HEK293 (cell line): ENCODE measurements at regions not wholly inside any gene's neighbourhood (a gene's known extent, or its start where the extent isn't known, plus 50 kb on each side); places are given as distances from the start of the nearest gene placed in this dataset.

Experiments used
- CTCF ChIA-PET: fragments of 350-600 bp; formaldehyde crosslinking; extraction: SDS; loops from one replicate; lab custom pipeline; 2021; ENCODE audit warnings: antibody characterized with exemption; lab: Yijun Ruan, JAX
- POLR2A ChIA-PET: fragments of 300-600 bp; formaldehyde crosslinking; extraction: SDS; loops from one replicate; lab custom pipeline; 2020; ENCODE audit warnings: antibody characterized with exemption, inconsistent platforms; lab: Yijun Ruan, JAX
- H3K27ac ChIP-seq: fragments of 200-500 bp; sonication (Bioruptor generic); 2 replicates; pipeline ENCODE4 v1.5.1; 2014; ENCODE audit warnings: low read depth, low read length, control low read depth, inconsistent platforms; ENCODE audit errors: extremely low read depth
- H3K36me3 ChIP-seq, 2 experiments: fragments of 200-500 bp in 1 of 2; sonication (Bioruptor generic) in 1 of 2; 1 replicate in 1 of 2; 2 replicates in 1 of 2; pipeline ENCODE4 v1.5.1; 2014 to 2017; ENCODE audit warnings: inconsistent platforms in 2 of 2, low read length in 2 of 2; ENCODE audit not compliant: control insufficient read depth in 2 of 2, insufficient read depth in 1 of 2
- H3K4me1 ChIP-seq: fragments of 200-500 bp; sonication (Bioruptor generic); 2 replicates; pipeline ENCODE4 v1.5.1; 2014; ENCODE audit warnings: mild to moderate bottlenecking, low read length, inconsistent platforms; ENCODE audit not compliant: control insufficient read depth, insufficient read depth
- H3K4me3 ChIP-seq: 2 replicates; pipeline ENCODE4 v1.5.1; 2011; ENCODE audit warnings: low read depth, mild to moderate bottlenecking, control low read depth, low read length, moderate library complexity
- H3K9me3 ChIP-seq: fragments of 200-500 bp; sonication (Bioruptor generic); 2 replicates; pipeline ENCODE4 v1.5.1; 2014; ENCODE audit warnings: low read depth, low read length, inconsistent platforms; ENCODE audit not compliant: control insufficient read depth, insufficient read depth
- ELK4 ChIP-seq: IDR thresholded peaks from 2 replicates; pipeline ENCODE4 v1.6.1; 2011; ENCODE audit warnings: mild to moderate bottlenecking, low read depth, low read length, borderline replicate concordance
- GLIS2 ChIP-seq: fragments of 450-650 bp; formaldehyde crosslinking; IDR thresholded peaks from 2 replicates; pipeline ENCODE4 v1.5.1; 2016; ENCODE audit warnings: missing biosample characterization, missing genetic modification characterization
- KLF8 ChIP-seq: fragments of 450-650 bp; formaldehyde crosslinking; IDR thresholded peaks from 2 replicates; pipeline ENCODE4 v1.5.1; 2016; ENCODE audit warnings: missing biosample characterization, missing genetic modification characterization
- MZF1 ChIP-seq: fragments of 450-650 bp; formaldehyde crosslinking; IDR thresholded peaks from 2 replicates; pipeline ENCODE4 v1.5.1; 2017; ENCODE audit warnings: missing biosample characterization, missing genetic modification characterization, borderline replicate concordance
- OVOL3 ChIP-seq: fragments of 450-650 bp; formaldehyde crosslinking; IDR thresholded peaks from 2 replicates; pipeline ENCODE4 v1.5.1; 2016; ENCODE audit warnings: missing biosample characterization, missing genetic modification characterization
- TCF7L2 ChIP-seq: IDR thresholded peaks from 2 replicates; pipeline ENCODE4 v1.6.1; 2011; ENCODE audit warnings: low read depth, mild to moderate bottlenecking, inconsistent platforms, low read length, moderate library complexity, borderline replicate concordance
- ZNF10 ChIP-seq: fragments of 450-650 bp; formaldehyde crosslinking; IDR thresholded peaks from 2 replicates; pipeline ENCODE4 v1.5.1; 2017; ENCODE audit warnings: missing biosample characterization, missing genetic modification characterization
- ZNF302 ChIP-seq: fragments of 450-650 bp; formaldehyde crosslinking; IDR thresholded peaks from 2 replicates; pipeline ENCODE4 v1.5.1; 2016; ENCODE audit warnings: missing biosample characterization, missing genetic modification characterization, low read depth
- ZNF311 ChIP-seq: fragments of 450-650 bp; formaldehyde crosslinking; IDR thresholded peaks from 2 replicates; pipeline ENCODE4 v1.5.1; 2017; ENCODE audit warnings: missing biosample characterization, missing genetic modification characterization, borderline replicate concordance
- ZNF510 ChIP-seq: fragments of 450-650 bp; formaldehyde crosslinking; IDR thresholded peaks from 2 replicates; pipeline ENCODE4 v1.5.1; 2018; ENCODE audit warnings: mild to moderate bottlenecking, missing genetic modification characterization, missing biosample characterization; ENCODE audit not compliant: insufficient replicate concordance
- ZNF777 ChIP-seq: fragments of 450-650 bp; formaldehyde crosslinking; IDR thresholded peaks from 2 replicates; pipeline ENCODE4 v1.5.1; 2017; ENCODE audit warnings: missing biosample characterization, missing genetic modification characterization, borderline replicate concordance
- ZNF785 ChIP-seq: fragments of 450-650 bp; formaldehyde crosslinking; IDR thresholded peaks from 2 replicates; pipeline ENCODE4 v1.5.1; 2016; ENCODE audit warnings: missing biosample characterization, missing genetic modification characterization
- ZNF791 ChIP-seq: fragments of 450-650 bp; formaldehyde crosslinking; IDR thresholded peaks from 2 replicates; pipeline ENCODE4 v1.5.1; 2016; ENCODE audit warnings: missing biosample characterization, missing genetic modification characterization
- TF ChIP-seq, protein P1 (sequence below): fragments of 450-650 bp; formaldehyde crosslinking; IDR thresholded peaks from 2 replicates; pipeline ENCODE4 v1.5.1; 2017; ENCODE audit warnings: missing biosample characterization, missing genetic modification characterization
- TF ChIP-seq, protein P2 (sequence below): fragments of 450-650 bp; formaldehyde crosslinking; conservative IDR thresholded peaks from 2 replicates; pipeline ENCODE4 v1.5.1; 2016; ENCODE audit warnings: low read depth, missing biosample characterization, missing genetic modification characterization
- TF ChIP-seq, protein P3 (sequence below): fragments of 450-650 bp; formaldehyde crosslinking; IDR thresholded peaks from 2 replicates; pipeline ENCODE4 v1.5.1; 2016; ENCODE audit warnings: missing biosample characterization, missing genetic modification characterization

DNA sequence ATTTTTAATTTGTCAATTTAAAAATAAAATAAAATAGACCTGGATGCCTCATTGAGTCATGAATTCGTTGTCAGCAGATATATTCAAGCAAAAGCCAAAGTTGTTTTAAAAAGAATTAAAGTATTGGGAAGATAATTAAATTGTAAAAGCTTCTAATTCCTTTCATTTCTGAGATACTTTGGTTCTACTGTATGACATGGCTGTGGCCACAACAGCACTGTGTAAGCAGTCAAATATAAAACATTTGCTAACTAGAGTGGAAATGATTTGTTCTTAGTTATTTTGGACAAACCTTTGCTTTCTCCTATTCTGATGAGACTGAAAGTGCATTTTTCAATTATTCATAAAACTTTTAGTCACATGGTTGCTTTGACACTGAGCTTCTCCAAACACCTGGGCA, 143.6 kb upstream of the FAM13C start (continued):
- no peak for TF ChIP-seq ZNF791 (tag by site-specific recombination)

- no peak for TF ChIP-seq ZNF510 (tag by site-specific recombination)
- ChIA-PET CTCF (interaction anchor here (0.6 kb wide), 1 partner anchor 1838 kb away, joined by 3 read pairs; no protein-coding TSS in a partner anchor), POLR2A (no interaction called here)
- Histone ChIP-seq H3K27ac (no peak overlapping the region), H3K4me3 (no peak overlapping the region), H3K9me3 (no peaks in the 10 kb centered on the region), H3K4me1 (no peaks in the 10 kb centered on the region), H3K36me3 (no peaks in the 10 kb centered on the region)
These were observed 137.1 kb upstream of the FAM13C start for GRCh38 chr10:59499460-59499859.

- ChIA-PET CTCF (no interaction called here), POLR2A (no interaction called here)
- Histone ChIP-seq H3K4me1 (no peaks in the 10 kb centered on the region), H3K36me3 (no peaks in the 10 kb centered on the region), H3K9me3 (no peaks in the 10 kb centered on the region), H3K4me3 (no peak overlapping the region), H3K27ac (no peak overlapping the region)
- TF ChIP-seq ZNF10 (tag by site-specific recombination) (no peak), TCF7L2 (no peak), ZNF311 (tag by site-specific recombination) (no peak), KLF8 (tag by site-specific recombination) (no peak), GLIS2 (tag by site-specific recombination) (no peak), OVOL3 (no peak), ZNF302 (tag by site-specific recombination) (no peak), ELK4 (no peak), ZNF785 (tag by site-specific recombination) (no peak), MZF1 (tag by site-specific recombination) (no peak), ZNF777 (tag by site-specific recombination) (no peak)
- TF ChIP-seq, protein P1, sequence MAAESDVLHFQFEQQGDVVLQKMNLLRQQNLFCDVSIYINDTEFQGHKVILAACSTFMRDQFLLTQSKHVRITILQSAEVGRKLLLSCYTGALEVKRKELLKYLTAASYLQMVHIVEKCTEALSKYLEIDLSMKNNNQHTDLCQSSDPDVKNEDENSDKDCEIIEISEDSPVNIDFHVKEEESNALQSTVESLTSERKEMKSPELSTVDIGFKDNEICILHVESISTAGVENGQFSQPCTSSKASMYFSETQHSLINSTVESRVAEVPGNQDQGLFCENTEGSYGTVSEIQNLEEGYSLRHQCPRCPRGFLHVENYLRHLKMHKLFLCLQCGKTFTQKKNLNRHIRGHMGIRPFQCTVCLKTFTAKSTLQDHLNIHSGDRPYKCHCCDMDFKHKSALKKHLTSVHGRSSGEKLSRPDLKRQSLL (tag by site-specific recombination): no peak
- TF ChIP-seq, protein P2, sequence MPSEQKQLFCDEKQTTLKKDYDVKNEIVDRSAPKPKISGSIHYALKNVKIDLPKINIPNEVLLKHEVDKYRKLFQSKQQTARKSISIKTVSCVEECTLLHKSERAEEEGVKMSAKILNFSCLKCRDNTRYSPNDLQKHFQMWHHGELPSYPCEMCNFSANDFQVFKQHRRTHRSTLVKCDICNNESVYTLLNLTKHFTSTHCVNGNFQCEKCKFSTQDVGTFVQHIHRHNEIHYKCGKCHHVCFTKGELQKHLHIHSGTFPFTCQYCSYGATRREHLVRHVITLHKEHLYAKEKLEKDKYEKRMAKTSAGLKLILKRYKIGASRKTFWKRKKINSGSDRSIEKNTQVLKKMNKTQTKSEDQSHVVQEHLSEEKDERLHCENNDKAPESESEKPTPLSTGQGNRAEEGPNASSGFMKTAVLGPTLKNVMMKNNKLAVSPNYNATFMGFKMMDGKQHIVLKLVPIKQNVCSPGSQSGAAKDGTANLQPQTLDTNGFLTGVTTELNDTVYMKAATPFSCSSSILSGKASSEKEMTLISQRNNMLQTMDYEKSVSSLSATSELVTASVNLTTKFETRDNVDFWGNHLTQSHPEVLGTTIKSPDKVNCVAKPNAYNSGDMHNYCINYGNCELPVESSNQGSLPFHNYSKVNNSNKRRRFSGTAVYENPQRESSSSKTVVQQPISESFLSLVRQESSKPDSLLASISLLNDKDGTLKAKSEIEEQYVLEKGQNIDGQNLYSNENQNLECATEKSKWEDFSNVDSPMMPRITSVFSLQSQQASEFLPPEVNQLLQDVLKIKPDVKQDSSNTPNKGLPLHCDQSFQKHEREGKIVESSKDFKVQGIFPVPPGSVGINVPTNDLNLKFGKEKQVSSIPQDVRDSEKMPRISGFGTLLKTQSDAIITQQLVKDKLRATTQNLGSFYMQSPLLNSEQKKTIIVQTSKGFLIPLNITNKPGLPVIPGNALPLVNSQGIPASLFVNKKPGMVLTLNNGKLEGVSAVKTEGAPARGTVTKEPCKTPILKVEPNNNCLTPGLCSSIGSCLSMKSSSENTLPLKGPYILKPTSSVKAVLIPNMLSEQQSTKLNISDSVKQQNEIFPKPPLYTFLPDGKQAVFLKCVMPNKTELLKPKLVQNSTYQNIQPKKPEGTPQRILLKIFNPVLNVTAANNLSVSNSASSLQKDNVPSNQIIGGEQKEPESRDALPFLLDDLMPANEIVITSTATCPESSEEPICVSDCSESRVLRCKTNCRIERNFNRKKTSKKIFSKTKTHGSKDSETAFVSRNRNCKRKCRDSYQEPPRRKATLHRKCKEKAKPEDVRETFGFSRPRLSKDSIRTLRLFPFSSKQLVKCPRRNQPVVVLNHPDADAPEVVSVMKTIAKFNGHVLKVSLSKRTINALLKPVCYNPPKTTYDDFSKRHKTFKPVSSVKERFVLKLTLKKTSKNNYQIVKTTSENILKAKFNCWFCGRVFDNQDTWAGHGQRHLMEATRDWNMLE (tag by site-specific recombination): no peak
- TF ChIP-seq, protein P3, sequence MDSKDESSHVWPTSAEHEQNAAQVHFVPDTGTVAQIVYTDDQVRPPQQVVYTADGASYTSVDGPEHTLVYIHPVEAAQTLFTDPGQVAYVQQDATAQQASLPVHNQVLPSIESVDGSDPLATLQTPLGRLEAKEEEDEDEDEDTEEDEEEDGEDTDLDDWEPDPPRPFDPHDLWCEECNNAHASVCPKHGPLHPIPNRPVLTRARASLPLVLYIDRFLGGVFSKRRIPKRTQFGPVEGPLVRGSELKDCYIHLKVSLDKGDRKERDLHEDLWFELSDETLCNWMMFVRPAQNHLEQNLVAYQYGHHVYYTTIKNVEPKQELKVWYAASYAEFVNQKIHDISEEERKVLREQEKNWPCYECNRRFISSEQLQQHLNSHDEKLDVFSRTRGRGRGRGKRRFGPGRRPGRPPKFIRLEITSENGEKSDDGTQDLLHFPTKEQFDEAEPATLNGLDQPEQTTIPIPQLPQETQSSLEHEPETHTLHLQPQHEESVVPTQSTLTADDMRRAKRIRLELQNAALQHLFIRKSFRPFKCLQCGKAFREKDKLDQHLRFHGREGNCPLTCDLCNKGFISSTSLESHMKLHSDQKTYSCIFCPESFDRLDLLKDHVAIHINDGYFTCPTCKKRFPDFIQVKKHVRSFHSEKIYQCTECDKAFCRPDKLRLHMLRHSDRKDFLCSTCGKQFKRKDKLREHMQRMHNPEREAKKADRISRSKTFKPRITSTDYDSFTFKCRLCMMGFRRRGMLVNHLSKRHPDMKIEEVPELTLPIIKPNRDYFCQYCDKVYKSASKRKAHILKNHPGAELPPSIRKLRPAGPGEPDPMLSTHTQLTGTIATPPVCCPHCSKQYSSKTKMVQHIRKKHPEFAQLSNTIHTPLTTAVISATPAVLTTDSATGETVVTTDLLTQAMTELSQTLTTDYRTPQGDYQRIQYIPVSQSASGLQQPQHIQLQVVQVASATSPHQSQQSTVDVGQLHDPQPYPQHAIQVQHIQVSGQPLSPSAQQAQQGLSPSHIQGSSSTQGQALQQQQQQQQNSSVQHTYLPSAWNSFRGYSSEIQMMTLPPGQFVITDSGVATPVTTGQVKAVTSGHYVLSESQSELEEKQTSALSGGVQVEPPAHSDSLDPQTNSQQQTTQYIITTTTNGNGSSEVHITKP (tag by site-specific recombination): no peak
These were observed 130.7 kb upstream of the FAM13C start for GRCh38 chr10:59493017-59493416.
